ENCODE measurements at regions not wholly inside any gene's neighbourhood (a gene's known extent, or its start where the extent isn't known, plus 50 kb on each side); places are given as distances from the start of the nearest gene placed in this dataset.

DNA sequence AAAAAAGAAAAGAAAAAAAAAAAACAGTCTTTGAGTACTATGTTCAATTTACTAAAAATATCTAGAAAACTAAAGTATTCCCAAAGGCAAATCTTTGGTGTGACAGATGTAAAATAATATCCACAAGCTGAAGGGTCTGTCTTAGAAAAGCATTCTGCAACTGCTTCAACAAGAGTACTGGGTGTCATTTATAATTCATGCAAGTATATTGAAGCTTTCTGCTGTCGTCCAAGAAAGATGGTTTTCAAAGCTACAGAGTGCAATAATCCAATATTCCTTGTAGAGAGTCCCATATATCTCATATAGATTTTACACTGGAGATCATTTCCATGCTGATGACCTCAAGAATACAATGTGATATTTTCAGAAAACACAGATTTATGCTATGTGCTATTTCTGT is 90.9 kb upstream of the SUCLG2 start:
- no peak overlapping the region for H3K27ac ChIP-seq (replicated peaks)
- no peak for TF ChIP-seq POLR2AphosphoS5 (IDR thresholded peaks at IDR 0.05; ENCODE audit: low read depth)
- no peak for TF ChIP-seq GABPA (IDR thresholded peaks at IDR 0.05; ENCODE audit: low read depth)
- no peak for TF ChIP-seq REST (IDR thresholded peaks at IDR 0.05; ENCODE audit: insufficient replicate concordance, low read depth)
- TF ChIP-seq, protein P1, sequence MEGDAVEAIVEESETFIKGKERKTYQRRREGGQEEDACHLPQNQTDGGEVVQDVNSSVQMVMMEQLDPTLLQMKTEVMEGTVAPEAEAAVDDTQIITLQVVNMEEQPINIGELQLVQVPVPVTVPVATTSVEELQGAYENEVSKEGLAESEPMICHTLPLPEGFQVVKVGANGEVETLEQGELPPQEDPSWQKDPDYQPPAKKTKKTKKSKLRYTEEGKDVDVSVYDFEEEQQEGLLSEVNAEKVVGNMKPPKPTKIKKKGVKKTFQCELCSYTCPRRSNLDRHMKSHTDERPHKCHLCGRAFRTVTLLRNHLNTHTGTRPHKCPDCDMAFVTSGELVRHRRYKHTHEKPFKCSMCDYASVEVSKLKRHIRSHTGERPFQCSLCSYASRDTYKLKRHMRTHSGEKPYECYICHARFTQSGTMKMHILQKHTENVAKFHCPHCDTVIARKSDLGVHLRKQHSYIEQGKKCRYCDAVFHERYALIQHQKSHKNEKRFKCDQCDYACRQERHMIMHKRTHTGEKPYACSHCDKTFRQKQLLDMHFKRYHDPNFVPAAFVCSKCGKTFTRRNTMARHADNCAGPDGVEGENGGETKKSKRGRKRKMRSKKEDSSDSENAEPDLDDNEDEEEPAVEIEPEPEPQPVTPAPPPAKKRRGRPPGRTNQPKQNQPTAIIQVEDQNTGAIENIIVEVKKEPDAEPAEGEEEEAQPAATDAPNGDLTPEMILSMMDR (IDR thresholded peaks at IDR 0.05; ENCODE audit: insufficient read depth, low read length), result no peak
- TF ChIP-seq SPI1 (IDR thresholded peaks at IDR 0.05; ENCODE audit: borderline replicate concordance, low read depth), result no peak
- no peak for DNase-seq (ENCODE audit: low read depth in 1 of 2, low spot score in 1 of 2)
- H3K27me3 ChIP-seq (ENCODE audit: insufficient read depth, poor library complexity, severe bottlenecking), result no peaks in the 10 kb centered on the region
- no peak overlapping the region for H3K4me3 ChIP-seq (replicated peaks; ENCODE audit: insufficient read depth, low read length)

GRCh38 chr3:67744699-67745098 is 90.3 kb upstream of the SUCLG2 start:
- H3K4me3 ChIP-seq (replicated peaks; ENCODE audit: insufficient read depth, low read length), result no peak overlapping the region

GRCh38 chr3:67739851-67740250 is 85.4 kb upstream of the SUCLG2 start:
- H3K27ac ChIP-seq (replicated peaks), result no peak overlapping the region
- no peaks in the 10 kb centered on the region for H3K27me3 ChIP-seq (ENCODE audit: insufficient read depth, poor library complexity, severe bottlenecking)
- TF ChIP-seq SPI1 (IDR thresholded peaks at IDR 0.05; ENCODE audit: borderline replicate concordance, low read depth) (no peak), GABPA (IDR thresholded peaks at IDR 0.05; ENCODE audit: low read depth) (no peak), REST (IDR thresholded peaks at IDR 0.05; ENCODE audit: insufficient replicate concordance, low read depth) (no peak), POLR2AphosphoS5 (IDR thresholded peaks at IDR 0.05; ENCODE audit: low read depth) (no peak)
- TF ChIP-seq, protein P1 (IDR thresholded peaks at IDR 0.05; ENCODE audit: insufficient read depth, low read length), result no peak
- no peak overlapping the region for H3K4me3 ChIP-seq (replicated peaks; ENCODE audit: insufficient read depth, low read length)
- DNase-seq (ENCODE audit: low read depth in 1 of 2, low spot score in 1 of 2), result no peak

More at GRCh38 chr3:67744699-67745098, 90.3 kb upstream of the SUCLG2 start:
- Histone ChIP-seq H3K27me3 (ENCODE audit: insufficient read depth, poor library complexity, severe bottlenecking) (no peaks in the 10 kb centered on the region), H3K27ac (replicated peaks) (no peak overlapping the region)
- no peak for DNase-seq (ENCODE audit: low read depth in 1 of 2, low spot score in 1 of 2)
- TF ChIP-seq SPI1 (IDR thresholded peaks at IDR 0.05; ENCODE audit: borderline replicate concordance, low read depth), result no peak
- TF ChIP-seq, protein P1 (IDR thresholded peaks at IDR 0.05; ENCODE audit: insufficient read depth, low read length), result no peak
- no peak for TF ChIP-seq POLR2AphosphoS5 (IDR thresholded peaks at IDR 0.05; ENCODE audit: low read depth)
- TF ChIP-seq GABPA (IDR thresholded peaks at IDR 0.05; ENCODE audit: low read depth), result no peak
- TF ChIP-seq REST (IDR thresholded peaks at IDR 0.05; ENCODE audit: insufficient replicate concordance, low read depth), result no peak
